GM23338 (cell line): ENCODE measurements at regions not wholly inside any gene's neighbourhood (a gene's known extent, or its start where the extent isn't known, plus 50 kb on each side); places are given as distances from the start of the nearest gene placed in this dataset.

ENCODE experiments used
- ATAC-seq: fragments of 200-7000 bp; cut with Tn5 transposase; 3 replicates; pipeline ENCODE4 v1.9.1; 2020
- DNase-seq: peaks from one replicate; pipeline ENCODE4 v3.0.0-alpha.2; 2015; ENCODE audit warnings: low spot score
- H2AFZ ChIP-seq: fragments of 200-600 bp; sonication (generic); 2 replicates; pipeline ENCODE4 v1.8.0; 2016; ENCODE audit warnings: antibody characterized with exemption, mild to moderate bottlenecking, moderate library complexity
- H3F3A ChIP-seq: fragments of 200-600 bp; sonication (generic); replicated peaks from 2 replicates; pipeline ENCODE4 v1.8.0; 2017; ENCODE audit warnings: antibody characterized with exemption, mixed run types, low read depth
- H3K27ac ChIP-seq: fragments of 200-600 bp; sonication (generic); 2 replicates; pipeline ENCODE4 v1.6.1; 2016; ENCODE audit warnings: low read depth
- H3K27me3 ChIP-seq: fragments of 200-600 bp; sonication (generic); 2 replicates; pipeline ENCODE4 v1.8.0; 2016; ENCODE audit warnings: mild to moderate bottlenecking, mixed run types, moderate library complexity; ENCODE audit not compliant: insufficient read depth
- H3K36me3 ChIP-seq: fragments of 200-600 bp; sonication (generic); 2 replicates; pipeline ENCODE4 v1.8.0; 2016; ENCODE audit warnings: mild to moderate bottlenecking; ENCODE audit not compliant: insufficient read depth
- H3K4me1 ChIP-seq: fragments of 200-600 bp; sonication (generic); 2 replicates; pipeline ENCODE4 v1.8.0; 2016; ENCODE audit warnings: mild to moderate bottlenecking, moderate library complexity; ENCODE audit not compliant: insufficient read depth
- H3K4me2 ChIP-seq: fragments of 200-600 bp; sonication (generic); 2 replicates; pipeline ENCODE4 v1.7.1; 2017; ENCODE audit warnings: mixed run types
- H3K4me3 ChIP-seq: fragments of 200-600 bp; sonication (generic); 2 replicates; pipeline ENCODE4 v1.6.1; 2016; ENCODE audit warnings: mixed run types
- H3K79me2 ChIP-seq: fragments of 200-600 bp; sonication (generic); replicated peaks from 2 replicates; pipeline ENCODE4 v1.8.0; 2017; ENCODE audit warnings: mild to moderate bottlenecking; ENCODE audit not compliant: insufficient read depth
- H3K9me2 ChIP-seq: fragments of 200-600 bp; sonication (generic); 2 replicates; pipeline ENCODE4 v1.8.0; 2017; ENCODE audit not compliant: insufficient read depth
- H4K20me1 ChIP-seq: fragments of 200-600 bp; sonication (generic); replicated peaks from 2 replicates; pipeline ENCODE4 v1.8.0; 2017; ENCODE audit warnings: mild to moderate bottlenecking; ENCODE audit not compliant: insufficient read depth
- H3K27ac Mint-ChIP-seq: 2 replicates; pipeline ENCODE4 v1.8.0; 2020; ENCODE audit warnings: inconsistent platforms, mild to moderate bottlenecking, moderate library complexity, mixed read lengths
- H3K27me3 Mint-ChIP-seq: 3 replicates; pipeline ENCODE4 v1.8.0; 2022; ENCODE audit warnings: low read depth, mild to moderate bottlenecking, moderate library complexity, mixed read lengths, inconsistent platforms; ENCODE audit not compliant: insufficient read depth, poor library complexity
- H3K36me3 Mint-ChIP-seq: 3 replicates; pipeline ENCODE4 v1.8.0; 2021; ENCODE audit warnings: low read depth, mild to moderate bottlenecking, inconsistent platforms, moderate library complexity, mixed read lengths
- H3K4me1 Mint-ChIP-seq: 3 replicates; pipeline ENCODE4 v1.8.0; 2020; ENCODE audit warnings: mild to moderate bottlenecking, inconsistent platforms, mixed read lengths
- H3K4me3 Mint-ChIP-seq: 3 replicates; pipeline ENCODE4 v1.8.0; 2021; ENCODE audit warnings: moderate library complexity, mild to moderate bottlenecking, inconsistent platforms, mixed read lengths
- H3K9me3 Mint-ChIP-seq: 3 replicates; pipeline ENCODE4 v1.8.0; 2020; ENCODE audit warnings: moderate library complexity, mild to moderate bottlenecking, inconsistent platforms, mixed read lengths
- CREB1 ChIP-seq: fragments of 250-450 bp; sonication (Bioruptor Pico); IDR thresholded peaks from 2 replicates; pipeline ENCODE4 v1.5.0; 2020; ENCODE audit warnings: low read depth, mild to moderate bottlenecking, moderate library complexity
- EZH2 ChIP-seq: fragments of 200-600 bp; sonication (generic); IDR thresholded peaks from one replicate; pipeline ENCODE4 v1.8.0; 2017; ENCODE audit warnings: antibody characterized with exemption, mild to moderate bottlenecking, low read depth; ENCODE audit not compliant: unreplicated experiment
- EZH2phosphoT487 ChIP-seq: fragments of 200-600 bp; sonication (generic); IDR thresholded peaks from one replicate; pipeline ENCODE4 v1.8.1; 2018; ENCODE audit warnings: antibody characterized with exemption; ENCODE audit not compliant: unreplicated experiment
- JUNB ChIP-seq: IDR thresholded peaks from one replicate; pipeline ENCODE4 v1.6.1; 2016; ENCODE audit warnings: antibody characterized with exemption; ENCODE audit not compliant: unreplicated experiment
- NANOG ChIP-seq: IDR thresholded peaks from 2 replicates; pipeline ENCODE4 v1.6.1; 2016; ENCODE audit warnings: antibody characterized with exemption, borderline replicate concordance
- POLR2AphosphoS5 ChIP-seq: IDR thresholded peaks from 2 replicates; pipeline ENCODE4 v1.6.1; 2016; ENCODE audit warnings: antibody characterized with exemption, low read depth
- STAT1 ChIP-seq: IDR thresholded peaks from one replicate; pipeline ENCODE4 v1.6.1; 2016; ENCODE audit warnings: antibody characterized with exemption; ENCODE audit not compliant: unreplicated experiment
- ZNF114 ChIP-seq: fragments of 250-450 bp; sonication (Bioruptor Pico); IDR thresholded peaks from 2 replicates; pipeline ENCODE4 v1.5.0; 2020; ENCODE audit warnings: mild to moderate bottlenecking, moderate library complexity
- ZNF331 ChIP-seq: fragments of 250-450 bp; sonication (Bioruptor Pico); IDR thresholded peaks from 2 replicates; pipeline ENCODE4 v1.5.0; 2020; ENCODE audit warnings: low read depth, mild to moderate bottlenecking, moderate library complexity
- TF ChIP-seq, protein P1 (sequence below): fragments of 250-450 bp; sonication (Bioruptor Pico); IDR thresholded peaks from 2 replicates; pipeline ENCODE4 v1.5.0; 2020; ENCODE audit warnings: mild to moderate bottlenecking, moderate library complexity
- TF ChIP-seq, protein P2 (sequence below): IDR thresholded peaks from one replicate; pipeline ENCODE4 v1.6.1; 2018; ENCODE audit warnings: antibody characterized with exemption; ENCODE audit not compliant: unreplicated experiment
- TF ChIP-seq, protein P3 (sequence below): IDR thresholded peaks from 2 replicates; pipeline ENCODE4 v1.6.1; 2016; ENCODE audit warnings: antibody characterized with exemption

- peak; percentile 32 for DNase-seq
- H3F3A ChIP-seq = no peaks in the 10 kb centered on the region
- Mint-ChIP-seq H3K9me3 (no peaks in the 10 kb centered on the region), H3K27me3 (peaks cover 17% of the 10 kb centered on the region), H3K4me3 (no peak overlapping the region), H3K36me3 (no peaks in the 10 kb centered on the region), H3K4me1 (peaks cover 32% of the 10 kb centered on the region), H3K27ac (no peak overlapping the region)
- peak overlapping the region; percentile 55; the same call in 1 of the 2 replicates for H3K4me2 ChIP-seq
- H3K36me3 ChIP-seq = no peaks in the 10 kb centered on the region
- H3K4me1 ChIP-seq = no peaks in the 10 kb centered on the region
- H4K20me1 ChIP-seq = no peaks in the 10 kb centered on the region
- no peaks in the 10 kb centered on the region for H3K9me2 ChIP-seq
- no peak overlapping the region for H3K27ac ChIP-seq
- TF ChIP-seq CREB1 (no peak), EZH2phosphoT487 (no peak), EZH2 (no peak), NANOG (no peak), ZNF331 (CRISPR knock-in tag) (no peak), POLR2AphosphoS5 (no peak), STAT1 (no peak), JUNB (no peak), ZNF114 (CRISPR knock-in tag) (no peak)
- TF ChIP-seq, protein P1, sequence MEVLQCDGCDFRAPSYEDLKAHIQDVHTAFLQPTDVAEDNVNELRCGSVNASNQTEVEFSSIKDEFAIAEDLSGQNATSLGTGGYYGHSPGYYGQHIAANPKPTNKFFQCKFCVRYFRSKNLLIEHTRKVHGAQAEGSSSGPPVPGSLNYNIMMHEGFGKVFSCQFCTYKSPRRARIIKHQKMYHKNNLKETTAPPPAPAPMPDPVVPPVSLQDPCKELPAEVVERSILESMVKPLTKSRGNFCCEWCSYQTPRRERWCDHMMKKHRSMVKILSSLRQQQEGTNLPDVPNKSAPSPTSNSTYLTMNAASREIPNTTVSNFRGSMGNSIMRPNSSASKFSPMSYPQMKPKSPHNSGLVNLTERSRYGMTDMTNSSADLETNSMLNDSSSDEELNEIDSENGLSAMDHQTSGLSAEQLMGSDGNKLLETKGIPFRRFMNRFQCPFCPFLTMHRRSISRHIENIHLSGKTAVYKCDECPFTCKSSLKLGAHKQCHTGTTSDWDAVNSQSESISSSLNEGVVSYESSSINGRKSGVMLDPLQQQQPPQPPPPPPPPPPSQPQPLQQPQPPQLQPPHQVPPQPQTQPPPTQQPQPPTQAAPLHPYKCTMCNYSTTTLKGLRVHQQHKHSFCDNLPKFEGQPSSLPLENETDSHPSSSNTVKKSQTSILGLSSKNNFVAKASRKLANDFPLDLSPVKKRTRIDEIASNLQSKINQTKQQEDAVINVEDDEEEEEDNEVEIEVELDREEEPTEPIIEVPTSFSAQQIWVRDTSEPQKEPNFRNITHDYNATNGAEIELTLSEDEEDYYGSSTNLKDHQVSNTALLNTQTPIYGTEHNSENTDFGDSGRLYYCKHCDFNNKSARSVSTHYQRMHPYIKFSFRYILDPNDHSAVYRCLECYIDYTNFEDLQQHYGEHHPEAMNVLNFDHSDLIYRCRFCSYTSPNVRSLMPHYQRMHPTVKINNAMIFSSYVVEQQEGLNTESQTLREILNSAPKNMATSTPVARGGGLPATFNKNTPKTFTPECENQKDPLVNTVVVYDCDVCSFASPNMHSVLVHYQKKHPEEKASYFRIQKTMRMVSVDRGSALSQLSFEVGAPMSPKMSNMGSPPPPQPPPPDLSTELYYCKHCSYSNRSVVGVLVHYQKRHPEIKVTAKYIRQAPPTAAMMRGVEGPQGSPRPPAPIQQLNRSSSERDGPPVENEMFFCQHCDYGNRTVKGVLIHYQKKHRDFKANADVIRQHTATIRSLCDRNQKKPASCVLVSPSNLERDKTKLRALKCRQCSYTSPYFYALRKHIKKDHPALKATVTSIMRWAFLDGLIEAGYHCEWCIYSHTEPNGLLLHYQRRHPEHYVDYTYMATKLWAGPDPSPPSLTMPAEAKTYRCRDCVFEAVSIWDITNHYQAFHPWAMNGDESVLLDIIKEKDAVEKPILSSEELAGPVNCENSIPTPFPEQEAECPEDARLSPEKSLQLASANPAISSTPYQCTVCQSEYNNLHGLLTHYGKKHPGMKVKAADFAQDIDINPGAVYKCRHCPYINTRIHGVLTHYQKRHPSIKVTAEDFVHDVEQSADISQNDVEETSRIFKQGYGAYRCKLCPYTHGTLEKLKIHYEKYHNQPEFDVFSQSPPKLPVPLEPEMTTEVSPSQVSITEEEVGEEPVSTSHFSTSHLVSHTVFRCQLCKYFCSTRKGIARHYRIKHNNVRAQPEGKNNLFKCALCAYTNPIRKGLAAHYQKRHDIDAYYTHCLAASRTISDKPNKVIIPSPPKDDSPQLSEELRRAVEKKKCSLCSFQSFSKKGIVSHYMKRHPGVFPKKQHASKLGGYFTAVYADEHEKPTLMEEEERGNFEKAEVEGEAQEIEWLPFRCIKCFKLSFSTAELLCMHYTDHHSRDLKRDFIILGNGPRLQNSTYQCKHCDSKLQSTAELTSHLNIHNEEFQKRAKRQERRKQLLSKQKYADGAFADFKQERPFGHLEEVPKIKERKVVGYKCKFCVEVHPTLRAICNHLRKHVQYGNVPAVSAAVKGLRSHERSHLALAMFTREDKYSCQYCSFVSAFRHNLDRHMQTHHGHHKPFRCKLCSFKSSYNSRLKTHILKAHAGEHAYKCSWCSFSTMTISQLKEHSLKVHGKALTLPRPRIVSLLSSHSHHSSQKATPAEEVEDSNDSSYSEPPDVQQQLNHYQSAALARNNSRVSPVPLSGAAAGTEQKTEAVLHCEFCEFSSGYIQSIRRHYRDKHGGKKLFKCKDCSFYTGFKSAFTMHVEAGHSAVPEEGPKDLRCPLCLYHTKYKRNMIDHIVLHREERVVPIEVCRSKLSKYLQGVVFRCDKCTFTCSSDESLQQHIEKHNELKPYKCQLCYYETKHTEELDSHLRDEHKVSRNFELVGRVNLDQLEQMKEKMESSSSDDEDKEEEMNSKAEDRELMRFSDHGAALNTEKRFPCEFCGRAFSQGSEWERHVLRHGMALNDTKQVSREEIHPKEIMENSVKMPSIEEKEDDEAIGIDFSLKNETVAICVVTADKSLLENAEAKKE (CRISPR knock-in tag) = no peak
- TF ChIP-seq, protein P2, sequence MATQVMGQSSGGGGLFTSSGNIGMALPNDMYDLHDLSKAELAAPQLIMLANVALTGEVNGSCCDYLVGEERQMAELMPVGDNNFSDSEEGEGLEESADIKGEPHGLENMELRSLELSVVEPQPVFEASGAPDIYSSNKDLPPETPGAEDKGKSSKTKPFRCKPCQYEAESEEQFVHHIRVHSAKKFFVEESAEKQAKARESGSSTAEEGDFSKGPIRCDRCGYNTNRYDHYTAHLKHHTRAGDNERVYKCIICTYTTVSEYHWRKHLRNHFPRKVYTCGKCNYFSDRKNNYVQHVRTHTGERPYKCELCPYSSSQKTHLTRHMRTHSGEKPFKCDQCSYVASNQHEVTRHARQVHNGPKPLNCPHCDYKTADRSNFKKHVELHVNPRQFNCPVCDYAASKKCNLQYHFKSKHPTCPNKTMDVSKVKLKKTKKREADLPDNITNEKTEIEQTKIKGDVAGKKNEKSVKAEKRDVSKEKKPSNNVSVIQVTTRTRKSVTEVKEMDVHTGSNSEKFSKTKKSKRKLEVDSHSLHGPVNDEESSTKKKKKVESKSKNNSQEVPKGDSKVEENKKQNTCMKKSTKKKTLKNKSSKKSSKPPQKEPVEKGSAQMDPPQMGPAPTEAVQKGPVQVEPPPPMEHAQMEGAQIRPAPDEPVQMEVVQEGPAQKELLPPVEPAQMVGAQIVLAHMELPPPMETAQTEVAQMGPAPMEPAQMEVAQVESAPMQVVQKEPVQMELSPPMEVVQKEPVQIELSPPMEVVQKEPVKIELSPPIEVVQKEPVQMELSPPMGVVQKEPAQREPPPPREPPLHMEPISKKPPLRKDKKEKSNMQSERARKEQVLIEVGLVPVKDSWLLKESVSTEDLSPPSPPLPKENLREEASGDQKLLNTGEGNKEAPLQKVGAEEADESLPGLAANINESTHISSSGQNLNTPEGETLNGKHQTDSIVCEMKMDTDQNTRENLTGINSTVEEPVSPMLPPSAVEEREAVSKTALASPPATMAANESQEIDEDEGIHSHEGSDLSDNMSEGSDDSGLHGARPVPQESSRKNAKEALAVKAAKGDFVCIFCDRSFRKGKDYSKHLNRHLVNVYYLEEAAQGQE = no peak
- TF ChIP-seq, protein P3, sequence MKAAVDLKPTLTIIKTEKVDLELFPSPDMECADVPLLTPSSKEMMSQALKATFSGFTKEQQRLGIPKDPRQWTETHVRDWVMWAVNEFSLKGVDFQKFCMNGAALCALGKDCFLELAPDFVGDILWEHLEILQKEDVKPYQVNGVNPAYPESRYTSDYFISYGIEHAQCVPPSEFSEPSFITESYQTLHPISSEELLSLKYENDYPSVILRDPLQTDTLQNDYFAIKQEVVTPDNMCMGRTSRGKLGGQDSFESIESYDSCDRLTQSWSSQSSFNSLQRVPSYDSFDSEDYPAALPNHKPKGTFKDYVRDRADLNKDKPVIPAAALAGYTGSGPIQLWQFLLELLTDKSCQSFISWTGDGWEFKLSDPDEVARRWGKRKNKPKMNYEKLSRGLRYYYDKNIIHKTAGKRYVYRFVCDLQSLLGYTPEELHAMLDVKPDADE = no peak
- H3K27me3 ChIP-seq = no peaks in the 10 kb centered on the region
- no peaks in the 10 kb centered on the region for H3K79me2 ChIP-seq
- H2AFZ ChIP-seq = peak overlapping the region; percentile 63; the same call in 1 of the 2 replicates
- ATAC-seq = peak; percentile 70
- no peak overlapping the region for H3K4me3 ChIP-seq
Observed at GRCh38 chr6:43869792-43870659, 100.0 kb downstream of the VEGFA start.
